HEK293 (cell line): ENCODE measurements at regions not wholly inside any gene's neighbourhood (a gene's known extent, or its start where the extent isn't known, plus 50 kb on each side); places are given as distances from the start of the nearest gene placed in this dataset.

Experiments
- CTCF ChIA-PET: fragments of 350-600 bp; formaldehyde crosslinking; extraction: SDS; loops from one replicate; lab custom pipeline; 2021; ENCODE audit warnings: antibody characterized with exemption; lab: Yijun Ruan, JAX
- POLR2A ChIA-PET: fragments of 300-600 bp; formaldehyde crosslinking; extraction: SDS; loops from one replicate; lab custom pipeline; 2020; ENCODE audit warnings: antibody characterized with exemption, inconsistent platforms; lab: Yijun Ruan, JAX
- H3K27ac ChIP-seq: fragments of 200-500 bp; sonication (Bioruptor generic); 2 replicates; pipeline ENCODE4 v1.5.1; 2014; ENCODE audit warnings: low read depth, low read length, control low read depth, inconsistent platforms; ENCODE audit errors: extremely low read depth
- H3K36me3 ChIP-seq, 2 experiments: fragments of 200-500 bp in 1 of 2; sonication (Bioruptor generic) in 1 of 2; 1 replicate in 1 of 2; 2 replicates in 1 of 2; pipeline ENCODE4 v1.5.1; 2014 to 2017; ENCODE audit warnings: inconsistent platforms in 2 of 2, low read length in 2 of 2; ENCODE audit not compliant: control insufficient read depth in 2 of 2, insufficient read depth in 1 of 2
- H3K4me1 ChIP-seq: fragments of 200-500 bp; sonication (Bioruptor generic); 2 replicates; pipeline ENCODE4 v1.5.1; 2014; ENCODE audit warnings: mild to moderate bottlenecking, low read length, inconsistent platforms; ENCODE audit not compliant: control insufficient read depth, insufficient read depth
- H3K4me3 ChIP-seq: 2 replicates; pipeline ENCODE4 v1.5.1; 2011; ENCODE audit warnings: low read depth, mild to moderate bottlenecking, control low read depth, low read length, moderate library complexity
- H3K9me3 ChIP-seq: fragments of 200-500 bp; sonication (Bioruptor generic); 2 replicates; pipeline ENCODE4 v1.5.1; 2014; ENCODE audit warnings: low read depth, low read length, inconsistent platforms; ENCODE audit not compliant: control insufficient read depth, insufficient read depth
- OVOL3 ChIP-seq: fragments of 450-650 bp; formaldehyde crosslinking; IDR thresholded peaks from 2 replicates; pipeline ENCODE4 v1.5.1; 2016; ENCODE audit warnings: missing biosample characterization, missing genetic modification characterization
- ZBTB17 ChIP-seq: fragments of 450-650 bp; formaldehyde crosslinking; IDR thresholded peaks from 2 replicates; pipeline ENCODE4 v1.5.1; 2016; ENCODE audit warnings: missing biosample characterization, missing genetic modification characterization
- ZBTB20 ChIP-seq: fragments of 450-650 bp; formaldehyde crosslinking; IDR thresholded peaks from 2 replicates; pipeline ENCODE4 v1.5.1; 2016; ENCODE audit warnings: missing biosample characterization, missing genetic modification characterization
- ZFHX2 ChIP-seq: fragments of 450-650 bp; formaldehyde crosslinking; conservative IDR thresholded peaks from 2 replicates; pipeline ENCODE4 v1.5.1; 2016; ENCODE audit warnings: missing biosample characterization, missing genetic modification characterization
- ZNF335 ChIP-seq: fragments of 450-650 bp; formaldehyde crosslinking; conservative IDR thresholded peaks from 2 replicates; pipeline ENCODE4 v1.5.1; 2016; ENCODE audit warnings: missing biosample characterization, missing genetic modification characterization
- ZNF548 ChIP-seq: fragments of 450-650 bp; formaldehyde crosslinking; IDR thresholded peaks from 2 replicates; pipeline ENCODE4 v1.5.1; 2016; ENCODE audit warnings: missing biosample characterization, missing genetic modification characterization
- ZNF585B ChIP-seq: fragments of 450-650 bp; formaldehyde crosslinking; IDR thresholded peaks from 2 replicates; pipeline ENCODE4 v1.5.1; 2016; ENCODE audit warnings: missing biosample characterization, missing genetic modification characterization
- ZNF629 ChIP-seq: fragments of 450-650 bp; formaldehyde crosslinking; IDR thresholded peaks from 2 replicates; pipeline ENCODE4 v1.5.1; 2017; ENCODE audit warnings: missing biosample characterization, missing genetic modification characterization
- ZNF670 ChIP-seq: fragments of 450-650 bp; formaldehyde crosslinking; IDR thresholded peaks from 2 replicates; pipeline ENCODE4 v1.5.1; 2016; ENCODE audit warnings: missing biosample characterization, missing genetic modification characterization, low read depth
- TF ChIP-seq, protein P1 (sequence below): fragments of 450-650 bp; IDR thresholded peaks from 2 replicates; pipeline ENCODE4 v1.5.1; 2018; ENCODE audit warnings: missing biosample characterization, mild to moderate bottlenecking, missing genetic modification characterization
- TF ChIP-seq, protein P2 (sequence below): fragments of 450-650 bp; formaldehyde crosslinking; IDR thresholded peaks from 2 replicates; pipeline ENCODE4 v1.5.1; 2016; ENCODE audit warnings: missing biosample characterization, missing genetic modification characterization, borderline replicate concordance
- TF ChIP-seq, protein P3 (sequence below): fragments of 450-650 bp; formaldehyde crosslinking; IDR thresholded peaks from 2 replicates; pipeline ENCODE4 v1.5.1; 2016; ENCODE audit warnings: missing biosample characterization, missing genetic modification characterization

- TF ChIP-seq OVOL3 (tag by site-specific recombination) (no peak), ZNF548 (no peak), ZNF585B (no peak), ZNF335 (tag by site-specific recombination) (0 out of 2 replicates have a peak, but pooled peaks have one; percentile 21)
- TF ChIP-seq, all 188 proteins: peak for 1
- POLR2A ChIA-PET = no interaction called here
- Histone ChIP-seq H3K4me3 (no peak overlapping the region), H3K36me3 (no peaks in the 10 kb centered on the region), H3K4me1 (no peaks in the 10 kb centered on the region), H3K27ac (no peak overlapping the region), H3K9me3 (no peaks in the 10 kb centered on the region)
- CTCF ChIA-PET = interaction anchor here (0.5 to 3.1 kb wide), 9 partner anchors 9 to 1001 kb away, joined by 3 to 23 read pairs (median 3); no protein-coding TSS in a partner anchor
Measured at GRCh38 chr11:116225784-116226585, 546.8 kb downstream of the BUD13 start.

DNA sequence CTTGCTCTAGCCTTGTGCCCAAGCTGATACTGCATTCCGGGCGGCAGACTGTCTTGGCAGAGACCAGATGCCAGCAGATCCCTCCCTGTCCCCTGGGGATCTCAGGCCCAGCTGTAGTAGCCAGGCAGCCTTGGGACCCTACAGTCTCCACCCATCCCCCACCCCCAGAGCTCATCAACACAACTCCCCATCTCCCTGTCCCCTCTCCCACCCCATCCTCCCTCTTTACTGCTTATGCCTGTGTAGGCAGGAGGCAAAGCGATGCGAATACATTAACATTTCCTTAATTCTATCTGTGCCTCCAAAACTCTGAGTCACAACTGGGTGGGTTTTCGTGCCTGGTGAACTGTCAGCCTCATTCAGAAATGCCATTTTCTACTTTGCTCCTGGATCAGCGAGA, 547.6 kb downstream of the BUD13 start:
- TF ChIP-seq ZFHX2 = 0 out of 2 replicates have a peak, but pooled peaks have one; percentile 15
- TF ChIP-seq, protein P1, sequence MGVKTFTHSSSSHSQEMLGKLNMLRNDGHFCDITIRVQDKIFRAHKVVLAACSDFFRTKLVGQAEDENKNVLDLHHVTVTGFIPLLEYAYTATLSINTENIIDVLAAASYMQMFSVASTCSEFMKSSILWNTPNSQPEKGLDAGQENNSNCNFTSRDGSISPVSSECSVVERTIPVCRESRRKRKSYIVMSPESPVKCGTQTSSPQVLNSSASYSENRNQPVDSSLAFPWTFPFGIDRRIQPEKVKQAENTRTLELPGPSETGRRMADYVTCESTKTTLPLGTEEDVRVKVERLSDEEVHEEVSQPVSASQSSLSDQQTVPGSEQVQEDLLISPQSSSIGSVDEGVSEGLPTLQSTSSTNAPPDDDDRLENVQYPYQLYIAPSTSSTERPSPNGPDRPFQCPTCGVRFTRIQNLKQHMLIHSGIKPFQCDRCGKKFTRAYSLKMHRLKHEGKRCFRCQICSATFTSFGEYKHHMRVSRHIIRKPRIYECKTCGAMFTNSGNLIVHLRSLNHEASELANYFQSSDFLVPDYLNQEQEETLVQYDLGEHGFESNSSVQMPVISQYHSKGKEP (tag by site-specific recombination) = no peak
- TF ChIP-seq, protein P2, sequence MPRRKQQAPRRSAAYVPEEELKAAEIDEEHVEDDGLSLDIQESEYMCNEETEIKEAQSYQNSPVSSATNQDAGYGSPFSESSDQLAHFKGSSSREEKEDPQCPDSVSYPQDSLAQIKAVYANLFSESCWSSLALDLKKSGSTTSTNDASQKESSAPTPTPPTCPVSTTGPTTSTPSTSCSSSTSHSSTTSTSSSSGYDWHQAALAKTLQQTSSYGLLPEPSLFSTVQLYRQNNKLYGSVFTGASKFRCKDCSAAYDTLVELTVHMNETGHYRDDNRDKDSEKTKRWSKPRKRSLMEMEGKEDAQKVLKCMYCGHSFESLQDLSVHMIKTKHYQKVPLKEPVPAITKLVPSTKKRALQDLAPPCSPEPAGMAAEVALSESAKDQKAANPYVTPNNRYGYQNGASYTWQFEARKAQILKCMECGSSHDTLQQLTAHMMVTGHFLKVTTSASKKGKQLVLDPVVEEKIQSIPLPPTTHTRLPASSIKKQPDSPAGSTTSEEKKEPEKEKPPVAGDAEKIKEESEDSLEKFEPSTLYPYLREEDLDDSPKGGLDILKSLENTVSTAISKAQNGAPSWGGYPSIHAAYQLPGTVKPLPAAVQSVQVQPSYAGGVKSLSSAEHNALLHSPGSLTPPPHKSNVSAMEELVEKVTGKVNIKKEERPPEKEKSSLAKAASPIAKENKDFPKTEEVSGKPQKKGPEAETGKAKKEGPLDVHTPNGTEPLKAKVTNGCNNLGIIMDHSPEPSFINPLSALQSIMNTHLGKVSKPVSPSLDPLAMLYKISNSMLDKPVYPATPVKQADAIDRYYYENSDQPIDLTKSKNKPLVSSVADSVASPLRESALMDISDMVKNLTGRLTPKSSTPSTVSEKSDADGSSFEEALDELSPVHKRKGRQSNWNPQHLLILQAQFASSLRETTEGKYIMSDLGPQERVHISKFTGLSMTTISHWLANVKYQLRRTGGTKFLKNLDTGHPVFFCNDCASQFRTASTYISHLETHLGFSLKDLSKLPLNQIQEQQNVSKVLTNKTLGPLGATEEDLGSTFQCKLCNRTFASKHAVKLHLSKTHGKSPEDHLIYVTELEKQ = no peak
- no peaks in the 10 kb centered on the region for H3K9me3 ChIP-seq
- ChIA-PET CTCF (interaction anchor here (0.5 to 3.1 kb wide), 10 partner anchors 8 to 1001 kb away, joined by 3 to 23 read pairs (median 3); no protein-coding TSS in a partner anchor), POLR2A (no interaction called here)
- H3K27ac ChIP-seq = no peak overlapping the region
- no peaks in the 10 kb centered on the region for H3K4me1 ChIP-seq
- H3K4me3 ChIP-seq = no peak overlapping the region
- no peaks in the 10 kb centered on the region for H3K36me3 ChIP-seq

DNA sequence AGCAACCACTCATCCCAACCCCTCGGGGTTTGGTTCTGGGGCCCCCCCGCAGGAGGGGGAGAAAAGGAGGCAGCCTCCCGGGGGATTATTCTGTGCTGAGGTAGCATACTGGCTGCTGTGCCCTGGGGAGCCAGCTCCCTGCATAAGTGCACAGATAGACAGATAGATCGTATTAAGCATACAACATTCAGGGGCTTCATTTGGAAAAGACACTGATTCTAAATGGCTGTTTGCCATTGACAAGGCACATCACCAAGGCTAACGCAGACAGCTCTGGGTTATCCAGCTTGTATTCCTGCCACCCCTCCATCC, 547.9 kb downstream of the BUD13 start:
- Histone ChIP-seq H3K4me3 (no peak overlapping the region), H3K9me3 (no peaks in the 10 kb centered on the region), H3K36me3 (no peaks in the 10 kb centered on the region), H3K27ac (no peak overlapping the region), H3K4me1 (no peaks in the 10 kb centered on the region)
- POLR2A ChIA-PET = no interaction called here
- TF ChIP-seq ZBTB17 (tag by site-specific recombination) (no peak), ZBTB20 (tag by site-specific recombination) (no peak)
- CTCF ChIA-PET = interaction anchor here (0.6 to 3.1 kb wide), 9 partner anchors 7 to 853 kb away, joined by 3 to 23 read pairs (median 3); no protein-coding TSS in a partner anchor

GRCh38 chr11:116224154-116224888, 548.5 kb downstream of the BUD13 start:
- H3K4me3 ChIP-seq = no peak overlapping the region
- H3K9me3 ChIP-seq = no peaks in the 10 kb centered on the region
- H3K4me1 ChIP-seq = no peaks in the 10 kb centered on the region
- H3K27ac ChIP-seq = no peak overlapping the region
- POLR2A ChIA-PET = no interaction called here
- CTCF ChIA-PET = interaction anchor here (0.6 to 3.1 kb wide), 18 partner anchors 7 to 853 kb away, joined by 3 to 23 read pairs (median 3); no protein-coding TSS in a partner anchor
- H3K36me3 ChIP-seq = no peaks in the 10 kb centered on the region
- TF ChIP-seq ZNF670 (tag by site-specific recombination) (no peak), ZNF629 (tag by site-specific recombination) (no peak)
- TF ChIP-seq, protein P3, sequence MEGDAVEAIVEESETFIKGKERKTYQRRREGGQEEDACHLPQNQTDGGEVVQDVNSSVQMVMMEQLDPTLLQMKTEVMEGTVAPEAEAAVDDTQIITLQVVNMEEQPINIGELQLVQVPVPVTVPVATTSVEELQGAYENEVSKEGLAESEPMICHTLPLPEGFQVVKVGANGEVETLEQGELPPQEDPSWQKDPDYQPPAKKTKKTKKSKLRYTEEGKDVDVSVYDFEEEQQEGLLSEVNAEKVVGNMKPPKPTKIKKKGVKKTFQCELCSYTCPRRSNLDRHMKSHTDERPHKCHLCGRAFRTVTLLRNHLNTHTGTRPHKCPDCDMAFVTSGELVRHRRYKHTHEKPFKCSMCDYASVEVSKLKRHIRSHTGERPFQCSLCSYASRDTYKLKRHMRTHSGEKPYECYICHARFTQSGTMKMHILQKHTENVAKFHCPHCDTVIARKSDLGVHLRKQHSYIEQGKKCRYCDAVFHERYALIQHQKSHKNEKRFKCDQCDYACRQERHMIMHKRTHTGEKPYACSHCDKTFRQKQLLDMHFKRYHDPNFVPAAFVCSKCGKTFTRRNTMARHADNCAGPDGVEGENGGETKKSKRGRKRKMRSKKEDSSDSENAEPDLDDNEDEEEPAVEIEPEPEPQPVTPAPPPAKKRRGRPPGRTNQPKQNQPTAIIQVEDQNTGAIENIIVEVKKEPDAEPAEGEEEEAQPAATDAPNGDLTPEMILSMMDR (tag by site-specific recombination) = 0 out of 2 replicates have a peak, but pooled peaks have one; percentile 12
